ENCODE measurements at regions not wholly inside any gene's neighbourhood (a gene's known extent, or its start where the extent isn't known, plus 50 kb on each side); places are given as distances from the start of the nearest gene placed in this dataset.
"Not testable (repeated sequence)": the region's sequence is repeated elsewhere in the genome, so short reads cannot be mapped to it uniquely, and the experiment has no call there.

DNA sequence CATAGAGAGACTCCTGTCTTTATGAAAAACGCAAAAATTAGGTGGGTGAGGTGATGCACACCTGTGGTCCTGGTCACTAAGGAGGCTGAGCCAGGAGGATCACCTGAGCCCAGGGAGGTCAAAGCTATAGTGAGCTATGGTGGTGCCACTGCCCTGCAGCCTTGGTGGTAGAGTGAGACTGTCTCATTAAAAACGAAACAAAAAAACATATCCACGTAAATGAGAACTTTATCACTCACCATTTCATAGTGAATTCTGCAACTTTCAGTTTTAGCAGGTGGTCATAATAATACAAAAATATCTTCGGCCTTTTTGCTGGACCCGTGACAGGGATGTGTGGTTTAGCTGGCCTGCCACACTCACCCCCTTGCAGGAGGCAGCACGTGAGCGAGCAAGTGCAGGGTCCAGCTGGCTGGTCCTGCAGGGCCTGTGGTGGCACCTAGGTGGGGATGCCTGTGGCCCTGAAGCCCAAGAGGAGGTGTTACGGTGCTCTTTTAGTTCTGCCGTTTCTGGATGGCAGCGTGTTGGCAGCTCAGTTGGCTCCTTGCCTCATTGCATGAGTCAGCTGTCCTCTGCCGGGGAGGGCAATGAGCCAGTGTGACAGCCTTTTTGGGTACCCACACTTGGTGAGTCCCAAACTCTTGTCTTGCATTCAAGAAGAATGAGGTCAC, 1330.7 kb upstream of the TMEM132C start:
- Mint-ChIP-seq H3K9me3 (ENCODE audit: low read depth) (no peaks in the 10 kb centered on the region), H3K27ac (no peak overlapping the region), H3K27me3 (no peaks in the 10 kb centered on the region), H3K4me1 (no peaks in the 10 kb centered on the region), H3K4me3 (no peak overlapping the region), H3K36me3 (no peaks in the 10 kb centered on the region)
- no peak for ATAC-seq
- CTCF ChIA-PET, result no interaction called here
- no peak for DNase-seq

DNA sequence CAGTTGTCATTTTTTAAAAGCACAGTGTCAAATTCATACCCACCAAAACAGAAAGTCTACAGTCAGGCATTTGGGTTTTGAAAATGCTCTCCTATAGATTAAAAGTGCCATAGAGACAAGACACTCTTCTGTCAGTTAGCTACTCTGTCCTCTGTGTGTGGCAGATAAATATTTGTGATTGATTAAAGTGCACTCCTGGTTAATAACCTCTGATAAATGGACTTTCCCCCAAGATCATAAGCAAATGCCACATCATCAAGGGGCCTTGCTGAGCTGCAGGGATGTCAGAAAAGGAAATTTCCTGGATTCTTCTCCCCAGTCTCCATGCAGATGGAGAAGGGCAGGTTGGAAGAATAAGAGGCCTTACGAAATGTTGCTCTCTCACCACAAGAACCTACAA, 1329.5 kb upstream of the TMEM132C start:
- CTCF ChIA-PET, result no interaction called here

GRCh38 chr12:126944684-126945083, 1322.3 kb upstream of the TMEM132C start:
- H3K4me3 Mint-ChIP-seq, result no peak overlapping the region
- no peaks in the 10 kb centered on the region for H3K36me3 Mint-ChIP-seq
- CTCF ChIA-PET, result no interaction called here
- no peak for DNase-seq
- H3K4me1 Mint-ChIP-seq, result no peaks in the 10 kb centered on the region
- no peak for ATAC-seq
- no peaks in the 10 kb centered on the region for H3K27me3 Mint-ChIP-seq
- H3K27ac Mint-ChIP-seq, result no peak overlapping the region
- no peaks in the 10 kb centered on the region for H3K9me3 Mint-ChIP-seq (ENCODE audit: low read depth)

More for the DNA sequence above, 1329.5 kb upstream of the TMEM132C start:
- Mint-ChIP-seq H3K9me3 (ENCODE audit: low read depth) (no peaks in the 10 kb centered on the region), H3K27me3 (no peaks in the 10 kb centered on the region), H3K36me3 (no peaks in the 10 kb centered on the region), H3K27ac (no peak overlapping the region), H3K4me3 (no peak overlapping the region), H3K4me1 (no peaks in the 10 kb centered on the region)
- ATAC-seq (no peak), DNase-seq (no peak)

GRCh38 chr12:126946958-126947357, 1320.0 kb upstream of the TMEM132C start:
- H3K4me3 Mint-ChIP-seq, DNase-seq, CTCF ChIA-PET: not testable (repeated sequence)

GRCh38 chr12:126949558-126949957, 1317.4 kb upstream of the TMEM132C start:
- ATAC-seq (no peak), DNase-seq (no peak)
- no peaks in the 10 kb centered on the region for H3K36me3 Mint-ChIP-seq
- CTCF ChIA-PET, result no interaction called here
- no peaks in the 10 kb centered on the region for H3K9me3 Mint-ChIP-seq (ENCODE audit: low read depth)
- no peak overlapping the region for H3K27ac Mint-ChIP-seq
- no peaks in the 10 kb centered on the region for H3K27me3 Mint-ChIP-seq
- H3K4me1 Mint-ChIP-seq, result no peaks in the 10 kb centered on the region
- no peak overlapping the region for H3K4me3 Mint-ChIP-seq

More at GRCh38 chr12:126946958-126947357, 1320.0 kb upstream of the TMEM132C start:
- not testable (repeated sequence) for H3K9me3 Mint-ChIP-seq (ENCODE audit: low read depth); H3K27me3 Mint-ChIP-seq; H3K27ac Mint-ChIP-seq; ATAC-seq; H3K36me3 Mint-ChIP-seq; H3K4me1 Mint-ChIP-seq

DNA sequence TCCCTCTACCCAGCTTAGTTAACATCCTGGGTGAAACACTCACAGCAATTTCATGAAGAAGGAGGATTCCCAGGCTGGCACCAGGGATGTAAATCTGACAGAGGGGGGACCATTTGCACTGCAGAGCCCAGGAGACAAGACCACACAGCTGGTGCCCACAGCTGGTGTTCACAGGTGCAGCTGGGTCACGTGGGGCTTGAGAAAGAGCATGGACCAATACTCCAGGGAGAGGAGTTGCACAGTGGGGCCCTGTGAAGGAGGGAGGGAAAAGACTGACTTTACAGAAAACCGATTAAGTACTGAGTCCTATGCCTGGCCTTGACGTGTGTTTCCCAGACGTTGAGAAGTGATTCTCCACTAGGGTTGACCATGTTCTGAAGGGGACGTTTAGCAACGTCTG, 1316.7 kb upstream of the TMEM132C start:
- H3K36me3 Mint-ChIP-seq, result no peaks in the 10 kb centered on the region
- H3K4me3 Mint-ChIP-seq, result no peak overlapping the region
- no peak for DNase-seq
- H3K9me3 Mint-ChIP-seq (ENCODE audit: low read depth), result no peaks in the 10 kb centered on the region
- no peak overlapping the region for H3K27ac Mint-ChIP-seq
- no peaks in the 10 kb centered on the region for H3K4me1 Mint-ChIP-seq
- H3K27me3 Mint-ChIP-seq, result no peaks in the 10 kb centered on the region
- no peak for ATAC-seq
- CTCF ChIA-PET, result no interaction called here

DNA sequence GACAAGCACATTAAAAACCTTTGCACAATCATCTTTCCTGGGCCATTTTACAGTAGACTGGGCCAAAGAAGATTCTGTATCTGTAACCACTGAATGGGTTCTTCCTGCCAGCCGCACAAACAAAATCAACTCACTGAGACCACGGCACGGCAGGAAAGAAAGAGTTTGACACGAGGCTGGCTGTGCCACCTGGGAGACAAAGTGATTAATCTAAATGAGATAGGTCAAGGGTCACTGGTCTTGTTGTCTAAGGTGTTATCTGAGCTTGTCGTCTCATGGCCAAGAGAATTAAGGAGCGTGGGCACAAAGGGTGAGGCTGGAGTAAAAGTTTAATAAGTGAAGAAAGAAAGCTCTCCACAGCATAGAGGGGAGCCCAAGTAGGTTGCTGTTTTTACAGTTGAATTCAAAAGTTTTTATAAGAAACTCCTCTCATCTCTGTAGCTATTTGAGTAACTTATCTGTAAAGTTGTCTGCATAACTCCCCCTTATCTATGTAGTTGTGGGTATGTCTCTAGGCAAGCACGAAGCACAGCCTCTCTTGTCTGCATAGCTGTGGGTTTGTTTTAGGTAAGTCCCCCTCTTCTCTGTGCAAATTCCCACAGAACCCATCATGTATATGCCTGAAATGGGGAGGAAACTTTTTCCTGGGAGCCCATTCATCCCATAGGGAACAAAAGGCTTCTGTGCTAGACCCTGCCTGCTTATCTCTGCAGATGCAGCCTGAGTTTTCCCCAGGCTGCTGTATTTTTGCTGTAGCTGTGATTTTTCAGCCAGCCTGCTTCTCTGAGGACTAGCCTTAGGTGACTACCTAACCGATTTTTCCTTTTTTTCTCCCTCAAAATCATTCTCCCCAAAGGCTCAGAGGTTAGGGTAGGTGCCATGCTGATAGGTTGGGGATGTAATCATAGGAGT, 1314.6 kb upstream of the TMEM132C start:
- no peak for ATAC-seq
- H3K36me3 Mint-ChIP-seq, result no peaks in the 10 kb centered on the region
- no peak overlapping the region for H3K4me3 Mint-ChIP-seq
- H3K27me3 Mint-ChIP-seq, result no peaks in the 10 kb centered on the region
- no peaks in the 10 kb centered on the region for H3K9me3 Mint-ChIP-seq (ENCODE audit: low read depth)
- CTCF ChIA-PET, result no interaction called here
- H3K4me1 Mint-ChIP-seq, result no peaks in the 10 kb centered on the region
- no peak overlapping the region for H3K27ac Mint-ChIP-seq
- DNase-seq, result no peak

DNA sequence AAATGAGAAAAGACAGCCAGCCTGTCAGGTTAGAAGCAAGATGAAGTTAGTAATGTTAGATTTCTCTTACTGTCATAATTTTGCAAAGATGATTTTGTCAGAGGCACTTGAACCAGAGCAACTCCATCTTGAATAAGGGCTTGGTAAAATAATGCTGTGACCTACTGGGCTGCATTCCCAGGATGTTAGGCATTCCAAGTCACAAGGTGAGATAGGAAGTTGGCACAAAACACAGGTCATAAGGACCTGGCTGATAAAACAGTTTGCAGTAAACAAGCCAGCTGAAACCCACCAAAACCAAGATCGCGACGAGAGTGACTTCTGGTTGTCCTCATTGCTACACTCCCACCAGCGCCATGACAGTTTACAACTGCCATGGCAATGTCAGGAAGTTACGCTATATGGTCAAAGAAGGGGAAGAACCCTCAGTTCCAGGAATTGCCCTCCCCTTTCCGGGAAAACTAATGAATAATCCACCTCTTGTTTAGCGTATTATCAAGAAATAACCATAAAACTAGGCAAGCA, 1313.5 kb upstream of the TMEM132C start:
- Mint-ChIP-seq H3K27me3 (no peaks in the 10 kb centered on the region), H3K27ac (no peak overlapping the region), H3K4me1 (no peaks in the 10 kb centered on the region), H3K36me3 (no peaks in the 10 kb centered on the region), H3K9me3 (ENCODE audit: low read depth) (no peaks in the 10 kb centered on the region), H3K4me3 (no peak overlapping the region)
- DNase-seq, result no peak
- CTCF ChIA-PET, result no interaction called here
- no peak for ATAC-seq

DNA sequence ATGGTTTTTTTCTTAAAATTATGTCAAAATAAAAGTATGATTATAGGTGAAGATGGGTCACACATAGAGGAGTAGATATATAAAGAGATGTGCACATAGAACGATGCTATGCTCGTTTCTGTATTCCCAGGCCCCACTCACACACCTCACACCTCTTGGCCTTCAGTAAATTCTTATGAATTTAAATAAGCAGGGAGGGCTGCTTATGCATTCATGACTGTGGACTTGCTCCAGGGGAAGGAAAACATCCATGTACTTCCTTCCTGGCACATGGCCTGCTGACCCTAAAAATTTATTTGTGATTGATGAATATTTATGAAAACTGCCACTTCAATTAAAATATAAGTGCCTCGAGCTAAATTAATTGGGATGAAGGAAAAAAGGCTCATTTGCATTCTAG, 1306.7 kb upstream of the TMEM132C start:
- ATAC-seq (no peak), DNase-seq (no peak)
- H3K27me3 Mint-ChIP-seq, result no peaks in the 10 kb centered on the region
- H3K4me1 Mint-ChIP-seq, result no peaks in the 10 kb centered on the region
- H3K36me3 Mint-ChIP-seq, result no peaks in the 10 kb centered on the region
- no peak overlapping the region for H3K4me3 Mint-ChIP-seq
- H3K27ac Mint-ChIP-seq, result no peak overlapping the region
- no peaks in the 10 kb centered on the region for H3K9me3 Mint-ChIP-seq (ENCODE audit: low read depth)
- CTCF ChIA-PET, result no interaction called here

- no peaks in the 10 kb centered on the region for H3K36me3 Mint-ChIP-seq
- H3K4me1 Mint-ChIP-seq, result no peaks in the 10 kb centered on the region
- no peaks in the 10 kb centered on the region for H3K9me3 Mint-ChIP-seq (ENCODE audit: low read depth)
- CTCF ChIA-PET, result no interaction called here
- no peak for ATAC-seq
- no peaks in the 10 kb centered on the region for H3K27me3 Mint-ChIP-seq
- H3K27ac Mint-ChIP-seq, result no peak overlapping the region
- H3K4me3 Mint-ChIP-seq, result no peak overlapping the region
- no peak for DNase-seq
Observed at GRCh38 chr12:126960709-126961108, 1306.3 kb upstream of the TMEM132C start.

- no peaks in the 10 kb centered on the region for H3K36me3 Mint-ChIP-seq
- CTCF ChIA-PET, result no interaction called here
- H3K9me3 Mint-ChIP-seq (ENCODE audit: low read depth), result no peaks in the 10 kb centered on the region
- no peak overlapping the region for H3K4me3 Mint-ChIP-seq
- DNase-seq (no peak), ATAC-seq (no peak)
- no peak overlapping the region for H3K27ac Mint-ChIP-seq
- H3K4me1 Mint-ChIP-seq, result no peaks in the 10 kb centered on the region
- no peaks in the 10 kb centered on the region for H3K27me3 Mint-ChIP-seq
Observed at GRCh38 chr12:126963825-126964224, 1303.1 kb upstream of the TMEM132C start.

GRCh38 chr12:126966498-126966897, 1300.5 kb upstream of the TMEM132C start:
- H3K27me3 Mint-ChIP-seq, result no peaks in the 10 kb centered on the region

GRCh38 chr12:126967152-126967551, 1299.8 kb upstream of the TMEM132C start:
- Mint-ChIP-seq H3K27me3 (no peaks in the 10 kb centered on the region), H3K4me3 (no peak overlapping the region), H3K9me3 (ENCODE audit: low read depth) (no peaks in the 10 kb centered on the region), H3K27ac (no peak overlapping the region), H3K4me1 (no peaks in the 10 kb centered on the region), H3K36me3 (no peaks in the 10 kb centered on the region)
- DNase-seq, result no peak
- no peak for ATAC-seq
- CTCF ChIA-PET, result interaction anchor here (0.7 kb wide), 2 partner anchors 19 to 1038 kb away, joined by 3 read pairs; no protein-coding TSS in a partner anchor

More at GRCh38 chr12:126966498-126966897, 1300.5 kb upstream of the TMEM132C start:
- no peaks in the 10 kb centered on the region for H3K36me3 Mint-ChIP-seq
- no peaks in the 10 kb centered on the region for H3K9me3 Mint-ChIP-seq (ENCODE audit: low read depth)
- DNase-seq, result no peak
- H3K4me3 Mint-ChIP-seq, result no peak overlapping the region
- ATAC-seq, result no peak
- CTCF ChIA-PET, result interaction anchor here (0.7 kb wide), 1 partner anchor 1038 kb away, joined by 3 read pairs; no protein-coding TSS in a partner anchor
- H3K27ac Mint-ChIP-seq, result no peak overlapping the region
- H3K4me1 Mint-ChIP-seq, result no peaks in the 10 kb centered on the region

GRCh38 chr12:126974779-126975178, 1292.2 kb upstream of the TMEM132C start:
- Mint-ChIP-seq H3K27ac (no peak overlapping the region), H3K9me3 (ENCODE audit: low read depth) (no peaks in the 10 kb centered on the region), H3K36me3 (no peaks in the 10 kb centered on the region), H3K4me1 (no peaks in the 10 kb centered on the region), H3K4me3 (no peak overlapping the region), H3K27me3 (no peaks in the 10 kb centered on the region)
- CTCF ChIA-PET, result no interaction called here
- DNase-seq (no peak), ATAC-seq (no peak)

Data from activated CD8-positive, alpha-beta memory T cell treated with anti-CD3 and anti-CD28 coated beads, Interleukin-2, amount 10 ng/mL, durations not matched to agents 7 days and 5 days (primary cell).